ENCODE measurements at regions not wholly inside any gene's neighbourhood (a gene's known extent, or its start where the extent isn't known, plus 50 kb on each side); places are given as distances from the start of the nearest gene placed in this dataset.

DNA sequence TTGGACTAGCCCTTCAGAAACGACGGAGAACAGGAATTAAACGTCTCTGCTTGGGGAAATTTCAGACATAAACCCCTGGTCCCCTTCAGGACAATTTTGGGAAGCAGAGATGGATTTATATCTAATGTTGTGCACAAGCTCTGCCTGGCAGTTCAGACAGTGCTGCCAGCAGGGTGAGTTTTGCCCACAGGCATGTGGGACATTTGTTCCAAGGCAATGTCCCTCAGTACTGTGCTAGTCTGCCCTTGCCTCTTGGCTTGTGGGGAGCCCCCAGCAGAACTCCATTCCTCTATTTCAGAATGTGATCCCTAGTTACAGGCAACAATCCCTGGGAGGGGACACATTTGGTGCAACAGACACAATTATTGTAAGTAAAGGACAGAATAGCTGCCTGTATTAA lies 76.5 kb upstream of the GPR12 start:
- DNase-seq = no peak

GRCh38 chr13:26836626-26837025 lies 76.0 kb upstream of the GPR12 start:
- DNase-seq = no peak

GRCh38 chr13:26834646-26835045 lies 74.1 kb upstream of the GPR12 start:
- DNase-seq = no peak

DNA sequence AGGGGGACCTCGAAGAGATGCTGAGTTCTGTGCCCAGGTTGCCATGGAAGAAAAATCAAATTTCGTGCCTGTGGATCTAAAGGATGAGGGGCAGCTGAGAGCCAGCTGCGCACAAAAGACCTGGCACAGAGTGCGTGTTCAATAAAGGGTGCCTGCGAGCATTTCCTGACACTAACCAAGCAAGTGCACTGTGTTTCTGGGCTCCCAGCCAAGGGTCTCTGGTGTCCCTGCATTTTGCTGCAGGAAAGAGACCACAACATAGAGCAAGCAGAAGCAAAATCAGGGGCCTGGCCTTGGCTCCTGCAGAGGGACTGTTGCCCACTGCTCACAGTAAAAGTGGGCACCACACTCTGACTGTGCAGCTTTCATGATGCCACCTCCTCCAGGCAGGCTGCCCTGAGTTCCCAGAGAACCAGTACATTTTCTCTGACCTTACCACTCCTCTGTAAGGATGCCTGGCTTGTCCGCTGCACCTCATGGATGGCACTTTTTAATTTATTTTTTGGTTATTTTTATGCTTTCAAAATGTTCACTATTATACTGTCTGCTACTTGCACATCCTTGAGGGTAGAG lies 70.8 kb upstream of the GPR12 start:
- no peak for DNase-seq

- no peak for DNase-seq
Observed at GRCh38 chr13:26829716-26830115, 69.1 kb upstream of the GPR12 start.

DNA sequence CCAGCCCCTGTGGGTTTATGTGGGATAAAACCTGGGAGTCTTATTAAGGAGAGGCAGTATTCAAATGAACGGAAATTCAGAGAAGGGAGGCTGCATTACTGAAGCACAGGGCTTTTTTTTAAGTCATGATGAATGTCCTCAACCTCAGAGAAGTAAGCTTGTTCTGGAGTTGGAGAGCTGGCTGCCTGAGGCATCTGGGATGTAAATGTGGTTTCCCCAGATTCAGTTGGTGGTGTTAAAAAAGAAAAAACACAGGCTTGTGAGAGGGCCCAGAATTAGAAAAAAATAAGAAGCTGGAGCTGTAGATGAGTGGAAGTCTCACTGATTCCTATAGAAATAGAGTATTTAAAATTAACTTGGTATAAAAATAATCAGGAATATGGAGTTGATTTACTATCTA lies 64.0 kb upstream of the GPR12 start:
- no peak for DNase-seq

DNA sequence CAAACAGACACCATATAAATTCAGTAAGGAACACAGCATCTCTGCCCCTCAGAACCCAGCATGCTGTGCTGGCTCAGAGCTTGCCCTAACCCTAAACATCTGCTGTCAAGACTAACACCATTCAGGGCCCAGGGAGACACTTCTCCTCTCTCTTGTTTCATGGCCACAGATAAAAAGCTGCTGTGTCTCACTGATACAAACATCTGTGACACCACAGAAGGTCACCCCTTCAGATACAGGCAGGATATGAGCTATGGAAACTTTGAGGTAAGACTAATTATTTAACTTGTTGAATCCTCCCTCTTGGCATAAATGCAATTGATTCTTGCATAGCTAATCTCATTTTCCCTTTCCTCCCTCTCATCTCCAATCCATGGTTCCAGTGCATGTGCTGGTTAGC lies 61.6 kb upstream of the GPR12 start:
- DNase-seq = no peak

- DNase-seq = no peak
Observed at GRCh38 chr13:26821672-26822071, 61.1 kb upstream of the GPR12 start.

- no peak for DNase-seq
Observed at GRCh38 chr13:26820871-26821270, 60.3 kb upstream of the GPR12 start.

- no peak for DNase-seq
Observed at GRCh38 chr13:26819046-26819445, 58.5 kb upstream of the GPR12 start.

DNA sequence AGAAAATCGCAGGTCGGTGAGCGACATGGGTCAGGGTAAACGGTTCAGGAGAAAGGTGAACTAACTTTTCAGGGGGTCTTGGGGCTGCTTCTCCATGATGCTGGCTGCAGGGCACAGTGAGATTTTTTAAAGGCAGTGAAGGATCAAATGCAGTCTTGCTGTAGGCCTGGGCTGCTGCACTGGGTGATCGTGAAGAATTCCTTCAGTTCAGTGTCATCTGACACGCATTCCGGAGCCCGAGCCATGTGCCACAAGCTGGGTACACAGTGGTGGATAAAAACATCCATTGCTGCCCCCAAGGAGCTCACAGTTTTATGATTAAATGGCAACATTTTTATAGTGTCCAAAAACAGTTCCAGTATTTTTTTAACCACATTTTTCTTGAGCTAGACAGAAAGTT lies 56.3 kb upstream of the GPR12 start:
- DNase-seq = no peak

- DNase-seq = no peak
Observed at GRCh38 chr13:26813980-26814348, 53.4 kb upstream of the GPR12 start.

DNA sequence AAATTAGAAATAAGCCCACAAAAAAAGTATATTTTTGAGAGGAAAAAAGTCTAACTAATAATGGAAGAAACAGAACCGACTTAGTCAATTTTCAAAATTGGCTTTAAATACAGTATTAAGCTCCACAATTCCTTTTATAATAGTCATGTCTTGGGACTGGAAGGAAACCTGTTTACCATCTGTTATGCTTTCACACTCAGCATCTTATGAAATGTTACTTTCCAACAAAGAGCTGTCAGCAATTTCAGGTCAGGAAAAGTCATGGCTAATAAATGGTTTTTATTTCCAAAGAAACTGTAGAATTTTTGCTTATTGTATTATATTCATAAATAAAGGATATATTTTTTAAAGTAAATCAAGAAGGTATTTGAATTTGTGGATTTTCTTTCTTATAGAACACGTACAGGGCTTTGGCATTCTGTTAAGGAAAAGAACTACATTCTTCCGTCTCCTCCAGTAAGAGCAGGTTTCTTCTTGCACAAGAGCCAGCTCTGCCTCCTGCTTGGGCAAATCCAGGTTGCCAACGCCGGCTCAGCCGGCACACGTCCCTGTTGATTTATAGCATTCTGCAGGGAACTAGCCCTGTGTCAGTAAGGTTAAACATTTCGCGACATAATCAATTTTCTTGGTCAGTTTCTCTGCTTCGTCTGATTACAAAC lies 52.9 kb upstream of the GPR12 start:
- DNase-seq = no peak

DNA sequence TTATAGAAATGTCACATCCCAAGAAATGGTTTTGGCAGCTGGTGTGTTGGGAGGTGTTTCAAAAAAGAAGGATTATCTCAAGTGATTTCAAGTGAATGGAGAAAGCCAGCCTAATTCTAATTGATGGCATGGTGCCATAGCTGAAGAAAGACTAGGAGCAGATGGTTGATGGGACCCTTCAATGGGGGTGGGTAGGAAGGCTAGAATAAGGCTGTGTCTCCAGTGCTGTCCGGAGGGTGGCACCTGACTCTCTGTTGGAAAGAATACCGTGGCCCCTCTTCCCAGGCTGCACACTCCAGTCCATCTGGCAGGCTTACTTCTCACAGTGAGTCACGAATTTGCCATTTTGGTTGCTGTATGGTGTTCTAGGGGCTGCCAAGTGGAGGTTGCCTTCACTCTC lies 51.0 kb upstream of the GPR12 start:
- DNase-seq = no peak

Measured in right lung (tissue), 2 donors.